ENCODE measurements at regions not wholly inside any gene's neighbourhood (a gene's known extent, or its start where the extent isn't known, plus 50 kb on each side); places are given as distances from the start of the nearest gene placed in this dataset.

- H3K4me1 Mint-ChIP-seq: no peaks in the 10 kb centered on the region
- H3K9me3 Mint-ChIP-seq: peaks cover 4% of the 10 kb centered on the region
- no peak overlapping the region for H3K27ac Mint-ChIP-seq
- no peaks in the 10 kb centered on the region for H3K27me3 Mint-ChIP-seq
- no peak overlapping the region for H3K4me3 Mint-ChIP-seq
- H3K36me3 Mint-ChIP-seq (ENCODE audit: low read depth): no peaks in the 10 kb centered on the region
- ATAC-seq (replicated peaks): no peak
Measured at GRCh38 chr15:72887376-72887775, 103.8 kb upstream of the ADPGK start.

- no peak overlapping the region for H3K27ac Mint-ChIP-seq
- H3K27me3 Mint-ChIP-seq: peaks cover 12% of the 10 kb centered on the region
- H3K4me3 Mint-ChIP-seq: no peak overlapping the region
- H3K9me3 Mint-ChIP-seq: peaks cover 4% of the 10 kb centered on the region
- H3K4me1 Mint-ChIP-seq: no peaks in the 10 kb centered on the region
- no peaks in the 10 kb centered on the region for H3K36me3 Mint-ChIP-seq (ENCODE audit: low read depth)
- no peak for ATAC-seq (replicated peaks)
Measured at GRCh38 chr15:72884311-72884710, 100.8 kb upstream of the ADPGK start.

- ATAC-seq (replicated peaks): no peak
- Mint-ChIP-seq H3K9me3 (peaks cover 3% of the 10 kb centered on the region), H3K27ac (no peak overlapping the region), H3K4me3 (no peak overlapping the region), H3K36me3 (ENCODE audit: low read depth) (no peaks in the 10 kb centered on the region), H3K4me1 (no peaks in the 10 kb centered on the region), H3K27me3 (no peaks in the 10 kb centered on the region)
Measured at GRCh38 chr15:72873379-72874233, 90.0 kb upstream of the ADPGK start.

GRCh38 chr15:72872066-72872845, 88.7 kb upstream of the ADPGK start:
- H3K4me3 Mint-ChIP-seq: no peak overlapping the region
- ATAC-seq (replicated peaks): no peak
- H3K27ac Mint-ChIP-seq: no peak overlapping the region
- no peaks in the 10 kb centered on the region for H3K36me3 Mint-ChIP-seq (ENCODE audit: low read depth)
- peaks cover 3% of the 10 kb centered on the region for H3K9me3 Mint-ChIP-seq
- H3K4me1 Mint-ChIP-seq: no peaks in the 10 kb centered on the region
- H3K27me3 Mint-ChIP-seq: no peaks in the 10 kb centered on the region

- Mint-ChIP-seq H3K4me3 (no peak overlapping the region), H3K27ac (no peak overlapping the region), H3K27me3 (no peaks in the 10 kb centered on the region), H3K4me1 (no peaks in the 10 kb centered on the region), H3K9me3 (peaks cover 4% of the 10 kb centered on the region), H3K36me3 (ENCODE audit: low read depth) (no peaks in the 10 kb centered on the region)
- ATAC-seq (replicated peaks): no peak
Measured at GRCh38 chr15:72866866-72867616, 83.5 kb upstream of the ADPGK start.

- Mint-ChIP-seq H3K4me3 (no peak overlapping the region), H3K9me3 (peaks cover 5% of the 10 kb centered on the region), H3K27me3 (no peaks in the 10 kb centered on the region), H3K27ac (no peak overlapping the region), H3K36me3 (ENCODE audit: low read depth) (no peaks in the 10 kb centered on the region), H3K4me1 (no peaks in the 10 kb centered on the region)
- ATAC-seq (replicated peaks): no peak
Measured at GRCh38 chr15:72866182-72866581, 82.6 kb upstream of the ADPGK start.

GRCh38 chr15:72865486-72865885, 81.9 kb upstream of the ADPGK start:
- ATAC-seq (replicated peaks): no peak
- H3K4me1 Mint-ChIP-seq: no peaks in the 10 kb centered on the region
- H3K36me3 Mint-ChIP-seq (ENCODE audit: low read depth): no peaks in the 10 kb centered on the region
- no peak overlapping the region for H3K4me3 Mint-ChIP-seq
- H3K27ac Mint-ChIP-seq: no peak overlapping the region
- peaks cover 5% of the 10 kb centered on the region for H3K9me3 Mint-ChIP-seq
- no peaks in the 10 kb centered on the region for H3K27me3 Mint-ChIP-seq

GRCh38 chr15:72864681-72865080, 81.1 kb upstream of the ADPGK start:
- H3K4me1 Mint-ChIP-seq: no peaks in the 10 kb centered on the region
- no peak for ATAC-seq (replicated peaks)
- no peaks in the 10 kb centered on the region for H3K27me3 Mint-ChIP-seq
- peaks cover 5% of the 10 kb centered on the region for H3K9me3 Mint-ChIP-seq
- H3K4me3 Mint-ChIP-seq: no peak overlapping the region
- no peaks in the 10 kb centered on the region for H3K36me3 Mint-ChIP-seq (ENCODE audit: low read depth)
- no peak overlapping the region for H3K27ac Mint-ChIP-seq

- ATAC-seq (replicated peaks): no peak
- Mint-ChIP-seq H3K27me3 (no peaks in the 10 kb centered on the region), H3K4me3 (no peak overlapping the region), H3K36me3 (ENCODE audit: low read depth) (no peaks in the 10 kb centered on the region), H3K4me1 (no peaks in the 10 kb centered on the region), H3K27ac (no peak overlapping the region), H3K9me3 (peaks cover 5% of the 10 kb centered on the region)
Measured at GRCh38 chr15:72861354-72861910, 77.9 kb upstream of the ADPGK start.

- no peak overlapping the region for H3K4me3 Mint-ChIP-seq
- no peaks in the 10 kb centered on the region for H3K36me3 Mint-ChIP-seq (ENCODE audit: low read depth)
- no peaks in the 10 kb centered on the region for H3K27me3 Mint-ChIP-seq
- no peak for ATAC-seq (replicated peaks)
- H3K9me3 Mint-ChIP-seq: peaks cover 5% of the 10 kb centered on the region
- H3K4me1 Mint-ChIP-seq: no peaks in the 10 kb centered on the region
- H3K27ac Mint-ChIP-seq: no peak overlapping the region
Measured at GRCh38 chr15:72859757-72860145, 76.2 kb upstream of the ADPGK start.

- Mint-ChIP-seq H3K27me3 (no peaks in the 10 kb centered on the region), H3K27ac (no peak overlapping the region), H3K4me3 (no peak overlapping the region), H3K36me3 (ENCODE audit: low read depth) (no peaks in the 10 kb centered on the region), H3K4me1 (no peaks in the 10 kb centered on the region), H3K9me3 (peaks cover 5% of the 10 kb centered on the region)
- ATAC-seq (replicated peaks): no peak
Measured at GRCh38 chr15:72859017-72859756, 75.6 kb upstream of the ADPGK start.

GRCh38 chr15:72858205-72858604, 74.6 kb upstream of the ADPGK start:
- Mint-ChIP-seq H3K4me3 (no peak overlapping the region), H3K36me3 (ENCODE audit: low read depth) (no peaks in the 10 kb centered on the region), H3K27me3 (peaks cover 7% of the 10 kb centered on the region), H3K4me1 (no peaks in the 10 kb centered on the region), H3K27ac (no peak overlapping the region), H3K9me3 (peaks cover 5% of the 10 kb centered on the region)
- ATAC-seq (replicated peaks): no peak

- Mint-ChIP-seq H3K27me3 (peaks cover 8% of the 10 kb centered on the region), H3K4me1 (no peaks in the 10 kb centered on the region), H3K9me3 (peaks cover 5% of the 10 kb centered on the region), H3K27ac (no peak overlapping the region), H3K4me3 (no peak overlapping the region), H3K36me3 (ENCODE audit: low read depth) (no peaks in the 10 kb centered on the region)
- ATAC-seq (replicated peaks): no peak
Measured at GRCh38 chr15:72857331-72858063, 73.9 kb upstream of the ADPGK start.
